Epithelial cell of esophagus (primary cell): ENCODE measurements at regions not wholly inside any gene's neighbourhood (a gene's known extent, or its start where the extent isn't known, plus 50 kb on each side); places are given as distances from the start of the nearest gene placed in this dataset.
A peak's percentile ranks its signal among the peaks of the same experiment; 100 is the strongest.

Experiments used
- DNase-seq: peaks from one replicate; pipeline ENCODE4 v3.0.0; 2010; ENCODE audit warnings: low read depth
- H3K4me3 ChIP-seq: 2 replicates; pipeline ENCODE4 v1.5.1; 2011; ENCODE audit warnings: mild to moderate bottlenecking, low read length, control low read depth
- TF ChIP-seq, protein P1 (sequence below): IDR thresholded peaks from 2 replicates; pipeline ENCODE4 v1.5.1; 2011; ENCODE audit warnings: low read depth, mild to moderate bottlenecking, low read length, control low read depth, inconsistent platforms; ENCODE audit not compliant: insufficient read depth; ENCODE audit errors: missing control alignments

- no peak for DNase-seq
- TF ChIP-seq, protein P1, sequence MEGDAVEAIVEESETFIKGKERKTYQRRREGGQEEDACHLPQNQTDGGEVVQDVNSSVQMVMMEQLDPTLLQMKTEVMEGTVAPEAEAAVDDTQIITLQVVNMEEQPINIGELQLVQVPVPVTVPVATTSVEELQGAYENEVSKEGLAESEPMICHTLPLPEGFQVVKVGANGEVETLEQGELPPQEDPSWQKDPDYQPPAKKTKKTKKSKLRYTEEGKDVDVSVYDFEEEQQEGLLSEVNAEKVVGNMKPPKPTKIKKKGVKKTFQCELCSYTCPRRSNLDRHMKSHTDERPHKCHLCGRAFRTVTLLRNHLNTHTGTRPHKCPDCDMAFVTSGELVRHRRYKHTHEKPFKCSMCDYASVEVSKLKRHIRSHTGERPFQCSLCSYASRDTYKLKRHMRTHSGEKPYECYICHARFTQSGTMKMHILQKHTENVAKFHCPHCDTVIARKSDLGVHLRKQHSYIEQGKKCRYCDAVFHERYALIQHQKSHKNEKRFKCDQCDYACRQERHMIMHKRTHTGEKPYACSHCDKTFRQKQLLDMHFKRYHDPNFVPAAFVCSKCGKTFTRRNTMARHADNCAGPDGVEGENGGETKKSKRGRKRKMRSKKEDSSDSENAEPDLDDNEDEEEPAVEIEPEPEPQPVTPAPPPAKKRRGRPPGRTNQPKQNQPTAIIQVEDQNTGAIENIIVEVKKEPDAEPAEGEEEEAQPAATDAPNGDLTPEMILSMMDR: no peak
- no peak overlapping the region for H3K4me3 ChIP-seq
These were observed 183.4 kb upstream of the NR3C1 start for GRCh38 chr5:143586781-143587362.

DNA sequence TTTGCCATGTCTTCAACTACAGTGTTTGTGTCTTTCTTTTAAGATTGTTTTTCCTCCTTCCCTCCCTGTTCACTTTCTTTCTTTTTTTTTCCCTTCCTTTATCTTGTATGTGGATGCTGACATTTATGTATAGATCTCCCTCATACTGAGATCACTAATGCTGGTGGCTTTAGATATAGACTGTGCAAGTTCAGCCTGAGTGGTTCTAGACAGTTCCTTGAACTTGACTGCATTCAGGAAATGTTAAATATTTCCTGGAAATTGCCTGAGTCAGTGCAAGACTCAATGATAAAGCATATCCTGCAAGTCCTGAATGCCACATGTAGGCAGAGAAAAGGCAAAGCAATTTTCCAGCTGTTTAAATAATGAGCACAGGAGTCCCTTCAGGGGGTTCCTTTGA lies 182.5 kb upstream of the NR3C1 start:
- DNase-seq: peak; percentile 38
- H3K4me3 ChIP-seq: no peak overlapping the region
- TF ChIP-seq, protein P1: no peak

- no peak overlapping the region for H3K4me3 ChIP-seq
- TF ChIP-seq, protein P1: no peak
- DNase-seq: peak; percentile 33
These were observed 179.9 kb upstream of the NR3C1 start for GRCh38 chr5:143583409-143583808.

GRCh38 chr5:143582869-143583268 lies 179.4 kb upstream of the NR3C1 start:
- DNase-seq: peak; percentile 67
- H3K4me3 ChIP-seq: no peak overlapping the region
- TF ChIP-seq, protein P1: no peak

GRCh38 chr5:143582176-143582575 lies 178.7 kb upstream of the NR3C1 start:
- DNase-seq: no peak
- TF ChIP-seq, protein P1: no peak
- H3K4me3 ChIP-seq: no peak overlapping the region

GRCh38 chr5:143581649-143582048 lies 178.2 kb upstream of the NR3C1 start:
- TF ChIP-seq, protein P1: no peak
- no peak for DNase-seq
- no peak overlapping the region for H3K4me3 ChIP-seq

DNA sequence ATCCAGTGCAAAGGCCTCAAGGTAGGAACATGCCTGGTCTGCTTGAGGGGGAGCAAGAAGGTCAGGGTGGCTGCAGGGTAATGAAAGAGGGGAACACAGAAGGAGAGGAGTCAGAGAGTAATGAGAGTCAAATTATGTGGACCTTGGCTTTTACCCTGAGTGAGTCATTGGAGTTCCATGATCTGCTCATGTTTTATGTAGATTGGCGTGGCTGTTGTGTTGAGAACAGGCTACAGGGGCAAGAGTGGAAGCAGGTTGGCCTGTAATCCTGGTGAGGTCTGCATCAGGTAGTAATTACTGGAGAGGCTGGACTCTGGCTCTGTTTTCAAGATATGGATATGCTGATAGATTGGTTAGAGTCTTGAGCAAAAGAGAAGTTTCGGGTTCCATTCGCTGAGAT lies 177.7 kb upstream of the NR3C1 start:
- DNase-seq: no peak
- no peak overlapping the region for H3K4me3 ChIP-seq
- TF ChIP-seq, protein P1: no peak
